Colon (tissue), 2 donors: ENCODE measurements at regions not wholly inside any gene's neighbourhood (a gene's known extent, or its start where the extent isn't known, plus 50 kb on each side); places are given as distances from the start of the nearest gene placed in this dataset.

Source experiments
- FAIRE-seq: peaks from 2 replicates; lab custom pipeline; 2012; peaks lifted over from hg19 to GRCh38; lab: Jason Lieb, UNC
- donor health status: control.
- donor health status: control.

DNA sequence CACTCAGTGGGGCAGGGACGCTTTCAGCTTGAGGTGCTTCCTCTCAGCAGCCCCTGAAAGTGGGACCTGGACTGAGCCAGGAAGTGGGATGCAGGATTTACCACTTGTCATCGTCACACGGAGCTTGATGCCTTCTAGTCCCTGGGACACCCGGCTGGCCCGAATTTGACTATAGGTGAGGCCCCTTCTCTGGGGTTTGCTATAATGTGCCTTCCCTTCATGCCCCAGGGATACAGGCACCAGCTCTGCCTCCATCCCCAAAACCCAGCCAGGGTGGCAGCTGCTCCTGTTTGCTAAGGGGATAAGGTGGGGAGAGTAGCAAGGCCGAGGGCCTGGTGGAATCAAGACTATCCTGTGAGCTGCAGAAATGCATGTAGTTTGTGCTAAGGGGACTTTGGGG lies 235.0 kb downstream of the GLRX3 start:
- FAIRE-seq: no peak

DNA sequence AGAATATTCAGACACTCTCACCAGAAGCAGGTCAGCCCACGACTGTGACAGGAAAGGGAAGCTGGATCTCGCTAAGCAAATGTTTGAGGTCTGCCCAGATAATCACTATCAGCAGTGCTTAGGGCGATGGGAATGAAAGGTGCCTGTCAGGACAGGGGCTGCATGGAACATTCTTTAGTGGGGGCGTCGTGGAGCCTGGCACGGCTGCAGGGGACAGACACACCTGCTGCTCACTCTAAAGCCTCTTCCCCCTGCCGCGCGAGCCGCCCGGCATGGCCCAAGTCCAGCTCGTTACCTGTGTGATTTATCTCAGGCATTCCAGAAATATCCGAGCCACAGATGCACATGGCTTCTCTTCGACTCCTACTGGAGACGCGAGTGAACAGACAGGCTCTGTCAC lies 235.5 kb downstream of the GLRX3 start:
- no peak for FAIRE-seq

DNA sequence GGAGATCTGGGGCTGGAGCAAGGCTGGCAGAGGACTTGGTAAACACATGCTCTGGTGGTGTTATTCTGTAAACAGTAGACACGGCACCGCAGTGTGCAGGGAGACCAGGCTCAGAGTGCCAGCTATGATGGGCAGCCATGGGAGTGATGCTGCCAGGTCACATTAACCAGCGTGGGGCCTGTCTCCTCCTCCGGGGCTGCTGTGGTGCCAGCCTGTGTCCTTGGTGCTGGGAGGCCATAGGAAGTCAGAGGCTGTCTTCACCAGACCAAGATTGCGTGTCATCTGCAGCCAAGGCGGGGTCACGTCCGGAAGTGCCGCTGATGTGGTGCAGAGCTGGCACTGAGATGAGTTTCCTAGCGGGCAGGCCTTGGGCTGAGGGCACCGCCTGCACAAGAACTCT lies 236.0 kb downstream of the GLRX3 start:
- no peak for FAIRE-seq

DNA sequence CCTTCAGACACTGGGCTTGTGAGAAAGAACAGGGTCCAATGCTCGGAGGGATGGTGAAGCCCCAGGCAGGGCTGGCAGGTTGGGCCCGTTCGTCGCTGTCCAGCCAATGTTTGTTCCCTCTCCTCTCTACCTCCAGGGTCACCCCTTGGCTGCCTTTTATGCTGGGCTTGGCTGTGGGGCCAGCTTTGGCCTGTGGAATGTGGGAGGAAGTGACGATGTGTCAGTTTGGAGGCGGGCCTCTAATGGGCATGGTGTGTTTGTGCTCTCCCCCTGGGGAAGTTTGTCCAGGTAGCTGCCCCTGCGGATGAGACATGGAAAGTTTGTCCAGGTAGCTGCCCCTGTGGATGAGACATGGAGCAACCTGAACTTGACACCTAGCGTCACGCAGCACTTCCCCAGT lies 236.7 kb downstream of the GLRX3 start:
- no peak for FAIRE-seq

DNA sequence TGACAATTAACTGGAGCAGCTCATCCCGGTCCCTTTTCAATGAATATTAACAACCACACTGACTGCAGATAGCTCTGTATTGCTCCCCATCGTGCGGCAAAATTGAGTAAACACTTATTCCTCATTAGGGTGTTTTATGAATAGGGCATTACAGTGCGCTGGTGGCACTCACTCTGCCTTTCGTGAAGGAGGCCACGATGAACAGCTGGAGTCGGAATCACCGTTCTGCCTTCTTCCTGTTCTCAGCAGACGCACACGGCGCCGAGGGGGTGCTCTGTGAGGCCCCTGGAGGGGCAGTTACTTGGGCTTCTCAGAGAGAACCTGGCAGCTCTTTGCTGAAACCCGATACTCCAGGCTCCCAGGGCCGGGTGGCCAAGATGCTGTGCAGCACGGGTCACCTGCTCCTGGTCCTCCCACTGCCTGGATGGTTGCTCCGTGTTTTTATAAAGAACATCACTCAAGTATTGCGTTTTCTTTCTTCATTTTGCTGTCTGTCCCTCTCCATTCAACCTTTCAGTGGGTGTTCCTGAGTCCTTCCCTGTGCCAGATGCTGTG lies 241.9 kb downstream of the GLRX3 start:
- no peak for FAIRE-seq

DNA sequence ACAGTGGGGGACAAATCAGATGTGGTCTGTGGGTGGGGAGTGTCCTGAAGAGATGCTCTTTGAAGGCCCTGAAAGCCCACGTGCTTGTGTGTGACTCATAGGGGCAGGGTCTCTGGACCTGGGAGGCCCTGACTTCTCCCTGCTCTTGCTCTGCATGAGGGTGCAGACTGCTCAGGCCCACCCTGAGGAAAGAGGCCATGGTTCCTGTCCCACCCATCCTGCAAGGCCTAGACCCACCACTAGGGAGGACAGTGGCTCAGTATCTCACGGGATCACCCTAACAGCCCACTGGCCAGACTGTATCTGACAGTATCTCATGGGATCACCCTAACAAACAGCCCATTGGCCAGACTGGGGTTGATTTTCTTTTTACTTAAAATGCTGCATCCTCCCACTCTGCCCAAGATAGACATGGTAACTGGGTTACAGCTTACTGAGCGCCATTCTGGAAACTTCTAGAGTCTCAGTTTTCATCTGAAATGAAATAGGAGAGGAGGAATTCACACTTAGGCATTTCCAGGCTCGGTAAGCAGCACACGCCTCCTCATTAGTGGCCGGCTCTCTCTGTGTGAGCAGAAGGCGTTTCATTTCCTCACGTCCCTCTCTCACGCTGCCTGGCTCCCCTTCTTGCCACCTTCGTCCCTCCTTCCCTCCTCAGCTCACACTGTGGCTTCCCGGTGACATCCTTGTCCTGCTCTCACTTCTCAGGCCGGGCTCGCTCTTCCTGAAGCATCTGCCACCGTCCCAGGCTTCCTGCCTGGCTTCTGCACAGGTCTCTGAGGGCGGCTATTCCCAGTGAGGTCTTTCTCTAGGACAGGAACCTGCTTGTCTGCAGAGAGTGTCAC lies 242.6 kb downstream of the GLRX3 start:
- FAIRE-seq: no peak

DNA sequence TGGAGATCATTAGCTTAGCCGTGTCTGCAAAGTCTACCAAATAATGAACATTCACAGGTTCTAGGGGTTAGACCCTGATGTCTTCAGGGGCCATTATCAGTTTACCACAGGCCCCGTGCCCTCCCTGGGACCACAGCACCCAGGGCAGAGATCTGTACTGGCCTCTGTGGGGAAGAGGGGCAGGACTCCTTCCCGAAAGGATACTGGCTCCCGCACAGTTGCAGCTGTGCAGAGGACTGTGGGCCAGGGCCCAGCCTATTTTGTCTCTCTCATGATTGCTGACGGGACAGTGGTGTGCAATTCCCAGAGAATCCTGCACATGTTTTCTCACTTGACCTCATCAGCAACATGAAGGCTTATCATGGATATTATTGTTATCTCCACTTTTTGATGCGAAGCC lies 243.9 kb downstream of the GLRX3 start:
- no peak for FAIRE-seq

DNA sequence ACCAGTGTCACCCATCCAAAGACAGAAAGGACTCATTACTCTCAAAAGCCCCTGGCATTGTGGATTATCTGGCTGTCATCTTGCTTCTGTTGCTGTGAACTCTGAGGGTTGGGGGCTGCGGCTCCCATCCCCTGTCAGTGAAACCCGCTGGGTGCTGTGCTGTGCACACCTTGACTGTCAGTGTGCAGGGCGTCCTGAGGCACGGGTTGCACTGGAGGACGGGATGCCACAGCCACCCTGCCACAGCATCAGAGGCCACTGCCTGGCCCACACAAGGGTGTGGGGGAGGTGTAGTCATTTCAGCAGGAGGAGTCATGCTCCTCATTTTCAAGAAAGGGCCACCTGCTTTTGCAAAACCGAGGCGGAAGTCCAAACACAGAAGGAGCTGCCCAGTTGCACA lies 245.8 kb downstream of the GLRX3 start:
- no peak for FAIRE-seq

DNA sequence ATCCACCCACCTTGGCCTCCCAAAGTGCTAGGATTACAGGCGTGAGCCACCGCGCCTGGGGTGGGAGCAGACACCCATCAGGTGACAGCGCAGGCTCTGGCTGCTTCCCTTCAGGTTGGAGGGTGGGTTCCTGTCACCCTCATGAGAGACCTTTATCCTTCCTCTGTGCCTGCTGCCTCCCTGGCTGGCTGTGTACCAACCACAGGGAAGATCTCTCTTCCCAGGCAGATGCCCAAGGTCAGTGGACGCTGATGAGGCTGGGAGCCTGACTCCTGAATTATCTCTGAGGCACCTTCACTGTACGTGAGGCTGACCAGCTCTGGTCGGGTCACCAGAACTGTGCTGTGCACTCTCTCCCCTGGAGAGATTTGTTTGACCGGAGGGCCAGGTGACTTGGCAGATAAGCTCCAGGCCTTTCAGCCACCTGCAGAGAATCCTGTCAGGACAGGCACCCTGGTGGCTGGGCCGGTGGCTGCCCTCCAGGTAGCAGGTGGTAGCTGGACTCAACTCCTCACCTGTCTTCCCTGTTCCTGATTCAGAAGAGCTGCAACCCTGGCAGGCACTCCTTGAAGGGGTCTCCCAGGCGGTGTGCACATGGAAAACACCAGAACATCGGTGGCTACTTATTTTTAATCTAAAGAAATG lies 251.9 kb downstream of the GLRX3 start:
- no peak for FAIRE-seq

DNA sequence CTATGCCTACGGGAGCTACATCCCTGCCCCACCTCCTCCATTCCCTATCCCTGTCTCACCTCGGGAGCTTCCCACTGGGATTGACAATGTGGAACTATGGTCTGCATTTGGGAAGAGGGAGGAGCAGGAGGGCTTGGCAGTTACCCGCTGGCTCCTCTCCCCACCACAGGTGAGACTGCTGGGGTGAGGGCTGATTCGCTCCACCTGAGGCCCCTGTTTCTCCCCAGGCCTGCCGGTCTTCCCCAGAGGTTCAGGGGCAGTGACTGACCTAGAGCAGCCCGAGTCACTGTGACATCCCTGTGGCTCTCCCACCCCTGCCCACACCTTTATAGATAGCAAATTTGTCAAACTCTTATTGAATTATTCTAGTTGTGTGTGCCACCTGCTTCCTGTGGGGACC lies 252.6 kb downstream of the GLRX3 start:
- no peak for FAIRE-seq

DNA sequence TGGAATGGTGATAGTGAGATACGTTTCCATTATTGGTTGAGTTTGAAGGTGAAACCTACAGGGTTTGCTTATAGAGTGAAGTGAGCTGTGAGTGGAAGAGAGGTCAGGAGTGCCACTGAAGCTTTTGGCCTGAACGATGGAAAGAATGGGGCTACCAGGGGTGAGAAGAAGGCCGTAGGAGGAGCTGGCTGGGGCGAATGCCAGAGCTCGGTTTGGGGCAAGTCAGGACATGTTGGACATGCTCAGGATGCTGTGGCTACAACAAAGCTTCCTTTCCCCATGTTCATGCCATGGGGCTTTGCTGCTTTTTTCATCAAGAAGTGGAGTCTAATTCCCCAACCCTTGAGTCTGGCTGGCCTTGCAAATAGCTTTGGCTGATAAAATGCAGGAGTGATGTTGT lies 253.7 kb downstream of the GLRX3 start:
- FAIRE-seq: no peak

DNA sequence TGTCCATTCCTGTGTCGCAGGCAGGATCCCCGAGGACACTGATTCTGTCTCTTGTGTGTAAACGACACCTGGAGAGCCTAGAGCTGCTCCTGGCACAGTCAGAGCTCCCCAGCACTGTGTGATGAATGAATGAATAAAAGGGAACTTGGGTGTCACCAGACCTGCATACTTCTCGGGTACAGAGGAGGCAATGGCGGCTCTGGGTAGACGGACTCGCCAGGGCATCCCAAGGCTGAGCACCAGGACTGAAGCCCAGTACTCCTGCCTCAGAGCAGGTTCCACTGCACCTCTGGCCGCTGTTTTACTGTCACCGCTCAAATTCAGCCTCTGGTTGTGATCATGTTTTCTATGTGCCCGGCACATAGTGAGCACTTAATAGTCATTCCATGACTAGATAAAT lies 255.8 kb downstream of the GLRX3 start:
- FAIRE-seq: no peak

DNA sequence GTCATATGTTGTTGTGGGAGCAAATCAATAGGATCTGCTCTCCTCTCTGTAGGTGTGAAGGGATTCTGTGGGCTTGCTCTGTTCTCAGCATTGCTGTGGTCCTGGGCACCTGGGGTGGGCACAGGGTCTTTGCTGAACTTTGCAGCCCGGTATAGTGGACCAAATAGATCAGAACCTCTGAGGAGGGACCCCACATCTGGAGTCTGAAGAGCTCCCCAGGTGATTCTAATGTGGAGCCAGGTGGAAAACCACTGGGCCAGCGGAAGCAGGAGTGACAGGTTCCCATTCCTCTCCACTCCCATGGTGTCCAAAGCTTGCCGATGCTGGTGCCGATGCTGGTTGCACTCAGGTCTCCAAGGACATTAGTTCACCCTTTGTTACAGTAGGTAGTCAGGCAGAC lies 257.2 kb downstream of the GLRX3 start:
- FAIRE-seq: no peak

DNA sequence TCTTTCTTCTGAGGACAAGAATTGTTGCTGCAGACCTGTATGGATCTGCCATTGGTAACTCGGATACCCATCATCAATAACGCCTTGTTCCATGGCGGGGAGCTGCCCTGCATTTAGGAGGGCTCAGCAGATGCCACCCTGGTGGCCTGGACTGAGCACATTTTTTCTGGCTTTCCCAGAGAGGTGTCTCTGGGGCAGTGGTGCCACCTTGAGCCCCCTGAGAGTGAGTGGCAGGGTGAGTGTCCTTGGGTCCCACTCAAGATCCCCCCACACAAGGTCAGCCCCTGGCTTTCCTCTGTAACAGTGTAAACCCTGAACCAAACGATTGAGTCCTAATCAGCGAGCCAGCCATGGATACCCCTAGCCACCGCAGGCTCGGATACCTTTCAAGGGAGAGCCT lies 258.6 kb downstream of the GLRX3 start:
- FAIRE-seq: no peak

DNA sequence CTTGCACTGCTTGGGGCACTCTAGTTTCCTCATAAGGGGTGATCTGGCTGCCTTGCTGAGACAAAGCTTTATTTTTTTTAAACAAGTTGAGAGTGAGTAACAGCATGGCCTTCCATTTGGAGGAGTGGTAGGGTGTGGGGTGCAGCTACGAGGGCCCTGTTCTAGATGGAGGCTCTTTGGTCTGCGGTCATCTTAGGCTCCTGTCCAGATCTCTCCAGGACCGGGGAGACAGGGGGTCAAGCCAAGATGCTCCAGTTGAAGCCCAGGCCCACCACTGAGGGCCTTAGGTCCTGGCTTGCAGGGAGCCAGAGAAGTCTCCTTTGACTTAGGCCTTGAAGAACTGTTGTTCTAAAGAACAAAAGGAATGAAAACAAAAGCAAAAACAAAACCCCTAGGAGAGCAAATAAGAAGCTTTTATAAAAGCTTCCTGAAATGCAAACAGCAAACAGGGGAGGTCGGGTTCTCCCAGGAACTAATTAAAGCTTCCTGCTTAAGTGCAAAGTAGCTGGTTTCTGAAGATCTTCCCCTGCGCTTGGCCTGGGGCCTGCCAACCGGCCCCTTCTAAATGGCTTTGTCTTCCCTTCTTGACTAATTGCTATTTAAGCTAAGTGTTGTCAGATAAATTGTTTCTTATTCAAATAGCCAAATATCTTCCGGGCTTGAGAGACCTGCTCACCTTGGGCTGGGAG lies 259.2 kb downstream of the GLRX3 start:
- no peak for FAIRE-seq

DNA sequence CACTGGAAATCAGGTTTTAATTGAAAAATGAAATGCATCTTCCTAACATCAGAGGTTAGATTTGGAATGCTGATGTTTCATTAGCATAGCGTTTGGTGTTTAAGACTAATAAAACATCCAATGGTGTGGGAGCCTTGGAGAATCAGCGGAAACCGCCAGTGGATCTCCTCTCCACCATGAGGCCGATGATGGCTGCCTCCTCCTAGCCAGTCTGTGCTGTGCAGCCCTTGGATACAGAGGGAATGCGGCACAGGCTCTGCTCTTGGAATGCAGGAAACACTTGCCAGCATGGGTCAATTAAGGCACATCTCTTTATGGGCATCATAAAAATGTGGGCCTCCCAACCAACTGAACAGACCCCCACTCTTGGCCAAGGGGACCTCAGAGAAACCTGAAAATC lies 259.9 kb downstream of the GLRX3 start:
- no peak for FAIRE-seq

DNA sequence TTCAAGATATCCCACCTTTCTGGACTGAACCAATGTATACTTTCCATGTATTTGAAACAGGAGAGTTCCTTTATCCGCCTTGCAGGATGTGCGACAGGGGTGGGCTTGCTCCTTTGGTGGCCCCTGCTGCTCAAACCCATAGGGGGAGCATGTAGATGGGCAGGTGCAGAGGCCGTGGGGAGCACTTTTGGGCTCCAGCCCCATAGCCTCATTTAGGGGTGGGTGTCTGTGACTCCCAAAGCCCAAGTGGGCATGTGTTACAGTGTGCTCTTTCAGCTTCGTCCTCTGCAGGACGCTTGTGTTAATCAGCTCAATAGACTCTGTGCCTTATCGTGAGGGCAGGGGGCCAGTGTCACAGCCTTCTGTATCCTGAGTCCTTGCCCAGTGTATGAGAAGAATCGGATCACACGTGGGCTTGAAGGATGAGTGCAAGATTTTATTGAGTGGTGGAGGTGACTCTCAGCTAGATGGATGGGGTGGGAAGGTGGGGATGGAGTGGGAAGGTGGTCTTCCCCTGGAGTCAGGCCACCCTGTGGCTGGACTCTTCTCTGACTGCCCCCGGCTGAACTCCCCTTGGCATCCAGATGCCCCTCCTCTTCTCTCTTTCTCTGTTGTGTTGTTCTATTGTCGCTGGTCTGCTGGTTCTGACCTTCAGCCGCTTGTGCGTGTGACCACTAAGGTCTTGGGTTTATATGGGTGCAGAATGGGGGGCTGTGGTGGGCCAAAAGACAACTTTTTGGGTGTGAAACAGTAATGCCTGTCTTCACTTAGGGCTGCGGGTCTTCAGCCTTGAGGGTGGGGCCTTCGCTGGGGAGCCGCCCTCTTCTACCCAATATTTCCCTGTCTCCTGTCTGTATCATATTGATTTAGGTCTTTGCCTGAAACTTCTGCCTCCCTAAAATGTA lies 262.2 kb downstream of the GLRX3 start:
- no peak for FAIRE-seq

DNA sequence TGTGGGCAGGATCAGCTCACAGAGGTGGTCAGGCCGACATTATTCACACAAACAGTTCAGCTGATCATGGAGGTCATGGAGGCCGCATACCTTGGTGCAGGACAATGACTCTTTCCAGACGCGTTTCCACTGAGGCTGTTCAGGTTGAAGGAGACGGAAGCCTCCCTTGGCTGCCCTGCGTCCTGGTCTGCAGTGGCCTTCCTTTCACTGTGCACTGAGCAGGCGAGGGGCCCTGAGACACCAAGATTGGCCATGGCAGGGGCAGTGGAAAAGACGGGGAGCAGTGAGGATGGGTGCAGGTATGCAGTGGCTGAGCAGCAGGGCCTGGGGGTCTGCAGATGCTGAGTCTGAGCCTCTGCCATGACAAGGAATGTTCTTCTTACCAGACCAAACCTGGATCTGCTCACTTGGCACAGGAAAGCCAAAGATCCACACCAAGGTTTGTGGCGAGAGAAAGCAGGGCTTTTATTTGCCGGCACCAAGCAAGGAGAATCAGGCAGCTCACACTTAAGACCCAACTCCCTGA lies 263.3 kb downstream of the GLRX3 start:
- no peak for FAIRE-seq

DNA sequence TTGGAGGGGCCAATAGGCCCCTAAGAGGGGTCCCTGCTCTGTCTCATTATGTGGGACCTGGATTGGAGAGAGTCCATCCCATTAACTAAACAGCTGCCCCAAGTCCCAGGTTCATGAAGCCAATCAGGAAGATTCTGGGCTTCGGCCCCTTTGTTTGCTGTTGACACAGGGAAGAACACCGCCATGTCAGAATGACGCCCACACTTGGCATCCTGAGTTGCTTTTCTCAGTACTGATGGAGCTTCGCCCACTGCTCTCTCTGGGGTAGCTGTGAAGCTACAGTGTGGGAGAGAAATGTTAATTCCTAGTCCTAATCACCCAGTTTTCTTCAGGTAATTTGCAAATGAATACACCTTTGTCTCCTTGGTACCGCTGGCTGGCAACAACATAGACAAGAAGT lies 264.7 kb downstream of the GLRX3 start:
- no peak for FAIRE-seq

DNA sequence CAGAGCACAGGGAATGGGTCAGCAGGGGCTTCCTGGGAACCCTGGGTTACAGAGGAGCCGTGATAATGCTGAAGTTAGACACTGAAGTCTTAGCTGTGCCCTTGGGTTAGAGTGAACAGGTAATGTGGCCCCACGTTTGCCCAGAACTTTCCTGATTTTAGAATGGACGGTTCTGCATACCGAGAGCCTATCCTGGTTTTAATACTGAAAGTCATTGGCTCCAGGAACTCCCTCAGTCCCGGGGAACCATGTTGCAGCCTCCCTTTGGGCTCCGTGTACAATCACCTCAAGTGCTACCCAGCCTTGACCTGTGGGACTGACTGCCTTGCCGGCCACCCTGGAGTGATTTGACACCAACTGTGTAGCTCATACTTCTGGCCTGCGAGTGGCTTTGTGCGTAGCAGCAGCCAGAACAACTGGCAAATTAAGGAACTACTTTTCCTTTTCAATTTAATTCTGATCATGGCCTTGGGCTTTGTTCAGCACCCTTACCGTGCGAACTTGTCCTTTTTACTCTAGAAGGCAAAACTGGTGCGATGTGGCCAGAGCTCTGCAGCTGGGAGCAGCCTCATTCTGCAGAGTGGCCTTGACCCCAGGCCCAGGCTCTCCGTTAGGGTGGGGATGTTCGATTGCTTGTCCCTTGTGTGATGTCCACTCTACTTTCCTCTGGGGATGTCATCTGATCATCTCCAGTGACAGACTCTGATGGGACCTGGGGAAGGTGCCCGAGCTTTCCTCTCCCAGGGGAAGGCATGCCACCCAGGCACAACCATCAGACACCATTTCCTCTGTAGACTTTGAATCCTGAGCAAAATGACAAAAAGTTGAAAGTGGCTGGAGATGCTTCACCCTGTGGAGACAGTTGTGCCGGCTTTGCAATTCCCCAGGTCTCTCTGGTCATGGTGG lies 265.9 kb downstream of the GLRX3 start:
- FAIRE-seq: no peak
